ENCODE measurements at regions not wholly inside any gene's neighbourhood (a gene's known extent, or its start where the extent isn't known, plus 50 kb on each side); places are given as distances from the start of the nearest gene placed in this dataset.

DNA sequence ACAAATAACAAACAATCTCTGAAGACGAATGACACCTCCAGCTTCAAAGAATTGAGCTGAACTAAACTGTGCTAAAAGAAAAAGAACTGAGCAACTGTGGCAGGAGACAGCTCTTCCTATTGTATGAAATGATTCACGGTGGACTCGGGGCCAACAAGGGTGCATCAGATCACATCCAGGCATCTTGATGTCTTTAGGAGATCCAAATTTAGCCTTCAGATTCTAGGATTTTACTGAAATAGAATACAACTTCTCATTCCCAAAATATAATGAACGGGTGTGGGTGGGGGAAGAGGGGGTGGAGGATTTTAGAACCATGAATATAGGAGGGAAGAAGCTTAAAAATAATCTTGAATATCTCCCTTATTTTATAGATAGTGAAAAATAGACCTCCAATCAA, 631.8 kb downstream of the ELAVL2 start:
- Histone ChIP-seq H3K27me3 (no peaks in the 10 kb centered on the region), H3K9me3 (no peaks in the 10 kb centered on the region), H3K4me3 (no peak overlapping the region), H3K4me1 (no peaks in the 10 kb centered on the region), H3K27ac (no peak overlapping the region), H3K36me3 (no peaks in the 10 kb centered on the region)
- intact Hi-C loops (cut with DNase I), result no loop called here
- no peak for TF ChIP-seq CTCF (IDR thresholded peaks at IDR 0.05)
- no peak for DNase-seq (ENCODE audit: low spot score in 2 of 2)

GRCh38 chr9:23215688-23216087, 610.4 kb downstream of the ELAVL2 start:
- no peak for TF ChIP-seq CTCF (IDR thresholded peaks at IDR 0.05)
- intact Hi-C loops (cut with DNase I), result no loop called here
- no peak for DNase-seq (ENCODE audit: low spot score in 2 of 2)
- Histone ChIP-seq H3K27ac (no peak overlapping the region), H3K9me3 (no peaks in the 10 kb centered on the region), H3K36me3 (no peaks in the 10 kb centered on the region), H3K4me1 (no peaks in the 10 kb centered on the region), H3K4me3 (no peak overlapping the region), H3K27me3 (no peaks in the 10 kb centered on the region)

DNA sequence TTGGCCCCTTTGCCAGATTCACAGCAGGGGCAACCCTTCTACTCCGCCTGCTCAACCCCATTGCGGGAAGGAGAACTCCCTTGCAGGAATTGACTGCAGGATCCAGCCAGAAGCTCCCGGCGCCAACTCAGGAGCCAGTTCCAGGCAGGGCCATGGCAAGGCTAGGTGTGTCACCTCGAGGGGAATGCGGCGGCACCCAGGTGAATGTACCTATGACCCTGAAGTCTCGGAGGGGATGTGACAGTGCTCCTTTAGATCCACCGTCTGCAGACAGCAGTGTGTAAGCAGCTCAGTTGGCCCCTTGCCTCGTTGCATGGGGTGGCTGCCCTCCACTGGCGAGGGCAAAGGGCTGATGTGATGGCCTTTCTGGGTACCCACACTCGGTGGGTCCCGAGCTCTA, 606.6 kb downstream of the ELAVL2 start:
- Histone ChIP-seq H3K4me1 (no peaks in the 10 kb centered on the region), H3K4me3 (no peak overlapping the region), H3K36me3 (no peaks in the 10 kb centered on the region), H3K27ac (no peak overlapping the region), H3K9me3 (no peaks in the 10 kb centered on the region), H3K27me3 (no peaks in the 10 kb centered on the region)
- no peak for TF ChIP-seq CTCF (IDR thresholded peaks at IDR 0.05)
- DNase-seq (ENCODE audit: low spot score in 2 of 2), result no peak
- intact Hi-C loops (cut with DNase I), result no loop called here

DNA sequence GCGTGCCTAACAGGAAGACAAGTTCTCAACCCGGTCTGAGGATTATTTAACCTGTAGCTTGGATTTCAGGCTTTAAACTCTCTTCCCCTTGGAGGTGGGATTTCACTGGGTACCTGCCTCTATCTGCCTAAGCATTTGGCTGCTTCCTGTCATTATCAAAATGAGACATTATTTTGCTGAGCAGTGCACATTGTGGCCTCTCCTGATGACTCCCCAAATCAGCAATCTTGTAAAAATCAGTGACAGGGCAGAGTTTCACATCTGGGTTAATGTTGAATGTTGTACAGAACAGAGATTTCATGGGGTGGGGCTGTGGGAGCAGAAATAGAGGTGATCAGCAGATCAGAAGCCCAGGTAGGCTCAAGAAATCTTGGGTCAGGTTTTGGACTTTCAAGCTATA, 605.9 kb downstream of the ELAVL2 start:
- TF ChIP-seq CTCF (IDR thresholded peaks at IDR 0.05), result no peak
- no peak overlapping the region for H3K27ac ChIP-seq
- no peaks in the 10 kb centered on the region for H3K4me1 ChIP-seq
- no peak overlapping the region for H3K4me3 ChIP-seq
- H3K27me3 ChIP-seq, result no peaks in the 10 kb centered on the region
- intact Hi-C loops (cut with DNase I), result no loop called here
- no peaks in the 10 kb centered on the region for H3K36me3 ChIP-seq
- no peak for DNase-seq (ENCODE audit: low spot score in 2 of 2)
- H3K9me3 ChIP-seq, result no peaks in the 10 kb centered on the region

DNA sequence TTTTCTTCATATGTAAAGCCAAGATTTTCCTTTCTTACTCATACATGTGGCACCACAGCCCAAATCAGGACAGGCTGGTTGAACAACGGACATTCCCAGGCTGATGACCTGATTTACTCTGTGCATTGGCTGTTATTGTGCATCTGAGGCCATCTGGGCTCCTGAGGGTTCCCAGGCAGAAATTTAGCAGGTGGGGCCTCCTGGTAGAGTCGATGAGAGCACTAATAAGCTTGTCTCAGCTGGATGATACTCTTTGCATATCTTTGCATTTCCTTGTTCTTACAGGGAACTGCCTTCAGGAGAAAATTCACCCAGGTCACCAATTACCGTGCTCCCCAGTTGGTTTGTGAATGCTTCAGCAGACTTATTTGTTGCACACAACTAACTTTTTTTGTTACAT, 605.1 kb downstream of the ELAVL2 start:
- Histone ChIP-seq H3K4me1 (no peaks in the 10 kb centered on the region), H3K36me3 (no peaks in the 10 kb centered on the region), H3K27me3 (no peaks in the 10 kb centered on the region), H3K27ac (no peak overlapping the region), H3K9me3 (no peaks in the 10 kb centered on the region), H3K4me3 (no peak overlapping the region)
- TF ChIP-seq CTCF (IDR thresholded peaks at IDR 0.05), result no peak
- intact Hi-C loops (cut with DNase I), result no loop called here
- no peak for DNase-seq (ENCODE audit: low spot score in 2 of 2)

- intact Hi-C loops (cut with DNase I), result no loop called here
These were observed 596.1 kb downstream of the ELAVL2 start for GRCh38 chr9:23229890-23230317.

More at GRCh38 chr9:23229890-23230317, 596.1 kb downstream of the ELAVL2 start:
- no peaks in the 10 kb centered on the region for H3K36me3 ChIP-seq
- DNase-seq (ENCODE audit: low spot score in 2 of 2), result no peak
- H3K27me3 ChIP-seq, result no peaks in the 10 kb centered on the region
- no peak overlapping the region for H3K4me3 ChIP-seq
- H3K27ac ChIP-seq, result no peak overlapping the region
- no peaks in the 10 kb centered on the region for H3K4me1 ChIP-seq
- no peak for TF ChIP-seq CTCF (IDR thresholded peaks at IDR 0.05)
- no peaks in the 10 kb centered on the region for H3K9me3 ChIP-seq

All from ascending aorta (tissue), 2 donors.